ENCODE measurements at regions not wholly inside any gene's neighbourhood (a gene's known extent, or its start where the extent isn't known, plus 50 kb on each side); places are given as distances from the start of the nearest gene placed in this dataset.

DNA sequence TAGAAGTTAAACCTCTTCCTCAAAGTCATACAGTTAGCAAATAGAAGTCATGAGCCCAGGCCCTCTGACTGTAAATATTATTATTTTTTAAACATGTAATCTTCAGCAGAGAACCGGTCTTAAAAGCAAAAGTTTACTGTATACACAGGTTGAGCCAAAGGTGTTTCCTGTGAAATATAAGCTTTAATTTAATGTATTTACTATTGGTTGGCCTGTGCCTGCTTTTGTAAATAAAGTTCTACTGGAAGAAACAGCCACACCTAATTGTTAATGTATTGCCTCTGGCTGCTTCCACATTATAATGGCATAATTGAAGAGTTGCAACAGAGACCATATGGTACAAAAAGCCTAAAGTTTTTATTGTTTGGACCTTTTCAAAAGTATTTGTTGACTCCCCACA lies 61.0 kb upstream of the PRDM8 start:
- no peak for TF ChIP-seq SP1 (IDR thresholded peaks at IDR 0.05)
- TF ChIP-seq FOXM1 (IDR thresholded peaks at IDR 0.05; ENCODE audit: borderline replicate concordance), result no peak
- TF ChIP-seq TARDBP (IDR thresholded peaks at IDR 0.05), result no peak
- TF ChIP-seq SUZ12 (IDR thresholded peaks at IDR 0.05), result no peak

Data from HEK293T (cell line).